ENCODE measurements at regions not wholly inside any gene's neighbourhood (a gene's known extent, or its start where the extent isn't known, plus 50 kb on each side); places are given as distances from the start of the nearest gene placed in this dataset.
"Not testable (repeated sequence)": the region's sequence is repeated elsewhere in the genome, so short reads cannot be mapped to it uniquely, and the experiment has no call there.

DNA sequence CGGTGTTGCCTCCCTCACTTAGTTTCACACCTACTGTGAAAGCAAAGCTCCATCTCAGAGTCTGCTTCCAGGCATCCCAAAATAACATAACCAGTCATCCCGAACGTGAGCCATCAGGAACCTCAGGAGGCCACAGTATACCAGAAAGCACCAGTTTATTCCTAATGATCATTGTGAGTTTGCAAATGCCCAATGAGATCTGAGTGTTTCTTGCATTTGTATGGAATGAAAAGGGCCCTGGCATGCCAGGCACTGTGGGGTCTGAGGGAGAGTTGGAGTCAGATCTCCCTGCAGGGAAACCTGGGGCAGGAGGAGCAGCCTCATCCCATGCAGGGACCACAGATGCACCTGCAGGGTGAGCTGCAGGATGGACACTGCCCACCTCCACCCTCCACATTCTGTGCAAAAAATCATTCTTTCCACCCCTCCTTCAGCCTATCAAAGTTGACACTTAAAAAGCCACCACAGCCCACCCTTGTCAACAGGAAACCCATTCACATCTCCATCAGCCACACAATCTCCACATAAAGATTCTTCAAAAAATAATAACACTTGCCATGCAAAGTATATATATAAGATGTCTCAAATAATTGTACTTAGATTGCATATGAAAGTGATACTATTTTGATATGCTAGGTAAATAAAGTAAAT, 112.3 kb downstream of the GGTLC2 start:
- peak; percentile 5 for DNase-seq (ENCODE audit: low spot score)

DNA sequence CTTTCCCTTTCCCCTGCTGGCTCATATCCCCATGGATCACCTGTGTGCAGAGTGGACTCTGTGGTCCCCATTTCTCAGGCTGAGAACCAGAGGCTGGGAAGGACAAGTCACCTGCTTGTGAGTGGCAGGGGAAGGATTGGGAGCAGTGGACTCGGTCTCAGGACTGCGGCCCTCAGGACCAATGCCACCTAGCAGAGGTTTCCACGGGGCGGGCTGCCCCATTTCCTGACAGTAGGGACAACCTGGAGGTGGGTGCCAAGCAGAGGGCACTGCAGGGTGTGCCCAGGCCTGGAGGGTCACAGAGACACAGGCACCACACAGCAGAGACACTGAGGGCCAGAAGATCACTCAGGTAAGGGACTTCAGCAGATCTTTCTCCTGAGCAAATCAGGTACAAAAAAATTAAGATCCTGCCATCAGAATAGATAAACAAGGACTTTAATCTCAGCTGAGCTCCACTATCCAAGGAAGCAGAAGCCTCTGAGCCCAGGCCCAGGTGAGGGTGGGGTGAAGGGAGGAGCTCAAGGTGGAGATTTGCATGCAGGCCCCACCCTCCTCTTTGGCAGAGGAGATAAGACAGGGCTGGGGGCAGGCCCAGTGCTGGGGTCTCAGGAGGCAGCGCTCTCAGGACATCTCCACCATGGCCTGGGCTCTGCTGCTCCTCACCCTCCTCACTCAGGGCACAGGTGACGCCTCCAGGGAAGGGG, 113.8 kb downstream of the GGTLC2 start:
- DNase-seq (ENCODE audit: low spot score), result peak; percentile 24

DNA sequence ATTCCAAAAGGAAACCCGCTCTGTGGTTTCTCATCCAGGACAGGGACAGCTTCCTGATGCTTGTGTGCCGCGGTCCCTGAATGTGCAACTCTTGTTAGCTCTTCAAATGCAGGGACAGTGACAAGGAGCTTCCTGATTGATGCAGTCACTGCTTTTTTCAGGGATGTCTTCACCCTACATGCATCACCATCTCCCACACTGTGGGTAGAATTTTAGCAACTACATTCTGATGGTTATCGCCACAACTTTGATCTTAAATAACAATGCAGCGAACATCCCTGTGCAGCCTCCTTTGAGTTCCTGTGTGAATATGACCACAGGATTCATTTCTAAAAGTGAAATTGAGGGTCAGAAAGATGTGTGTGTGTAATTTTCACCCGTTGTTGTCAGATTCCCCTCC, 115.0 kb downstream of the GGTLC2 start:
- no peak for DNase-seq (ENCODE audit: low spot score)

DNA sequence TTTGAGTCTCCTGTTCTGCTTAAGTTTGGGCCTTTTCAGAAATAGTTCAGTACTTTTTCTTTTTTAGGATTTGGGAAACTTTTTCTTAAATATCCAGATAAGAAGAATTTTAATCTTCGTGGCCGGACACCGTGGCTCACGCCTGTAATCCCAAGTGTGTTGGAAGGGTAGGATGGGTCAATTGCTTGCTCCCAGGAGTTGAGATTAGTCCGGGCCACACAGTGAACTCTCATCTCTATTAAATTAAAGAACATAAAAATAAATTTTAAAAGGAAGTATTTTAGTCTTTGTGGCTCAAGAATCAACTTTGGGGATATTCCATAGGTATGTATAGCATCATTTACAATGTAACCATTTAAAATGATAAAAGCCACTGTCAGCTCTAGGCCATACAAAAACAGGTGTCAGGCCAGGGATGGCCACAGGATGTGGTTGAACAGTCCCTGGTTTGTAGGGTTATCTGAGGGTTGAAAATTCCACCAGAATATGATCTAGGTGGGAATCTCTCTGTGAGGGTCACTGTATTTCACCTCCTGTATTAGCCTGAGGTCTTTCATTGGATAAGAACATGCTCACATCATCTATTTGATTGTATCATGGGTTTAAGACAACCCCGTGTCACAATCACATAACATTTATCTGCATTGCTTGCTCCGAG, 115.6 kb downstream of the GGTLC2 start:
- DNase-seq (ENCODE audit: low spot score), result no peak

DNA sequence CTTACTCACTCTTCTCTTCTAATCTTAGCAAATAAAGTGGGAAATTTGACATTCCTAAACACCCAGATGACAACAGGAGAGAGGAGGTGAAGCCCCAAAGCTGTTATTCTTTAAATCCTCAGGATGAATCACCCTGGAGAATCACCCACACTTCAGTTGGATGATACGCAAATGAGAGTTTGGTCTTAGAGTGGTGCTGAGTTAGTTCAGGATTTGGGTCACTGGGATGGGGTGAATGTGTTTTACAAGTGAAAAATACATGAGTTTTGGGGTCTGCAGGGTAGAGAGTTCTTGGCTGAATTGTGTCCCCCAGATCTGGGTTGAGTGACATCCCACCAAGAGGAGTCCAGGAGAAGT, 117.2 kb downstream of the GGTLC2 start:
- DNase-seq (ENCODE audit: low spot score), result no peak

DNA sequence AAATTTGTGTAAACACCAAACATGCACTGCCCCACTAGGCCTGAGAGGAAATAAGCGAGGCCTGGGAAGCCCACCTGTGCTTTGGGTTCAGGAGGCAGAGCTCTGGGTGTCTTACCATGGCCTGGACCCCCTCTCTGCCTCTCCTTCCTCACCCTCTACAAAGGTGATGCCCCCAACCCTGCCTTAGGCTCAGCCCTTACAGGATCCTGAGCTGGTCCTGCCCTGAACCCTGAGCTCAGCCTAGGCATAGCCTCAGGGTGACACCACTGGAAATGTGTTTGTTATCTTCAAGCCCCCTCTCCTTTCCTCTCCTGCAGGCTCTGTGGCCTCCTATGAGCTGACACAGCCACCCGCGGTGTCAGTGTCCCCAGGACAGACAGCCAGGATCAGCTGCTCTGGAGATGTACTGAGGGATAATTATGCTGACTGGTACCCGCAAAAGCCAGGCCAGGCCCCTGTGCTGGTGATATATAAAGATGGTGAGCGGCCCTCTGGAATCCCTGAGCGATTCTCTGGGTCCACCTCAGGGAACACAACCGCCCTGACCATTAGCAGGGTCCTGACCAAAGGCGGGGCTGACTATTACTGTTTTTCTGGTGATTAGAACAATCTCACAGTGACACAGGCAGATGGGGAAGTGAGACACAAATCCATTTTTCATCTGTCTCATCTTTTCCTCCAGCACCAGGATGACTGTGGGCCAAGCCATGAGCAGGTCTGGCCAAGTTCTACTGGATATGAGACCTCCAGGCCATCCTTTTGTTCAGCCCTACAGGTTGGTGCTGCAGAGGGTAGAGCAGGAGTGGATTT, 117.8 kb downstream of the GGTLC2 start:
- DNase-seq (ENCODE audit: low spot score), result no peak

DNA sequence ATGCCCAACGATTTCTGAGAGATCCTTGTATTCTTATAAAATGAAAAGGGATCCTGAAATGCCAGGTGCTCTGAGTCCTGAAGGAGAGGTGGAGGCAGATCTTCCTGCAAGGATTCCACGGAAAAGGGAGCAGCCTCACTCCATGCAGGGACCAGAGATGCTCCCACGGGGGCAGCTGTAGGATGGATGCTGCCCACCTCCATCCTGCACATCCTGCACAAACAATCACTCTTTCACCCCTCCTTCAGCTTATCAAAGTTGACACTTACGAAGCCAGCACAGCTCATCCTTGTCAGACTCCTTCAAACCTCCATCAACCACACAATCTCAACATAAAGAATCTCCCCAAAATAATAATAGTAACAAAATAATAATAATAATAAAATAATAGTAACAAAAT, 119.1 kb downstream of the GGTLC2 start:
- no peak for DNase-seq (ENCODE audit: low spot score)

DNA sequence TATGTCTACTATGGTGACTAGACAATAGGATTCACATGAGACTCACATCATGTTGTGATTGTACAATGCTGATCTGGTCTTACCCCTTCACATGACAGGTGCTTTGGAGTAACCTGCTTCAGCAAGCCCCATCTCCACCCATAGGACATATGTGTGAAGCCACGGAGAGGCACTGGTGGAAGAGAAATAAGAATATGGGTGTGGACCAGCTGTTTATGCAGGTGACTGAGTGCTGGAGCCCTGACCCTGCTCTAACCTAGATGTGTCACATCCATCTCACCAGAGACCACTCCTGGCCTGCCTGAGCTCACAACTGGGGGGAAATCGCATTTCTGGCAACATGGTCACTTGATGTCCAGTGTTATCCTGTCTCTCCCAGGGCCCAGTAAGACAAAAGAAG, 119.7 kb downstream of the GGTLC2 start:
- DNase-seq (ENCODE audit: low spot score), result no peak

DNA sequence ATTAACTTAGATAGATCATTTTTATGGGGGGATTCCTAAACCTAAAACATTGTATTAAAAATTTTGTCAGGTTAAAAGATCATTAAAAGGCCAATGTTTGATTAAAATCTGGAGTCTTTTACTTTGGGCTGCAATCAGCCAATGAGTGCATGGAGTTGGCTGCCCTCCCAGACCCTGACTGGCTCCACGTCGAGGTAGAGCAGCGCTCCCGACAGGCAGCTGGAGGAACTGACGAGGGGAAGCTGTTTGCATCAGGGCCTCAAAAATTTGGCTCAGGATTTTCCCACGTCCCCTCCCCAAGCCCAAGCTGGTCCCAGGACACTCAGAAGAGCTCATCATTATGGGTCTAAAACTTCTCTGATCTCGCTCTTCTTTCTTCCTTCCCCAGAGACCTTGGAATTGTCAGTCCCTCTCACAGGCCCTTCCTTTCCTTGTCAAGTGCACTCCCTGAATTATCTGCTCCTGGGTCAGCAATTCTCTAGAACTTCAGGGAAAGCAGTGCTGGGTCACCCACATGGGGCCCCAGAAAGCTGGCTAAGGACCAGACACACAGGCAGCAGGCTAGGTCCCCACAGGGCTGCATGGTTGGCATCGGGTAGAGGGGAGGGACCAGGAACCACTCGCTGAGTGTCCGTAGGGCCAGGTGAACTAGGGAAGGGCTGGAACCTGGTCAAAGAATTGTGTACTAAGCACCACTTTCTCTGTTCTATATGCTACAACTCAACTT, 119.6 kb upstream of the IGLL5 start:
- no peak for DNase-seq (ENCODE audit: low spot score)

DNA sequence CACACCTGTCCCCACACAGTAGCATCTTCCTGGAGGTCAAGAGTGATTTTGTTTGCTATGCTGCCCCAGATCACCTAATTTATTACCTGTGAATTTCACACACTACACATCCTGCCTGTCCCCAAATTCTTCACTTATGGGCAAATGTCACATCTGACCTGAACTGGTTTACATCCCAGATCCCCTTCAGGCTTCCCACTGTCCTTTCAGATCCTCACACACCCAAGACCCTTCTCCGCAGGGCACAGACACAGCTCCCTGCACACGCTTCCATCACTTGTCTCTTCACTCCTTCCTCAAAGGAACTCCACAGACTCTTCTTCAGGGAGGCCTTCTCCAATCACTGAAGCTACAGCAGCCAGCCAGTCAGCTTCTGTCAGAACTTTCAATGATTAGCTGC, 118.7 kb upstream of the IGLL5 start:
- DNase-seq (ENCODE audit: low spot score), result no peak

DNA sequence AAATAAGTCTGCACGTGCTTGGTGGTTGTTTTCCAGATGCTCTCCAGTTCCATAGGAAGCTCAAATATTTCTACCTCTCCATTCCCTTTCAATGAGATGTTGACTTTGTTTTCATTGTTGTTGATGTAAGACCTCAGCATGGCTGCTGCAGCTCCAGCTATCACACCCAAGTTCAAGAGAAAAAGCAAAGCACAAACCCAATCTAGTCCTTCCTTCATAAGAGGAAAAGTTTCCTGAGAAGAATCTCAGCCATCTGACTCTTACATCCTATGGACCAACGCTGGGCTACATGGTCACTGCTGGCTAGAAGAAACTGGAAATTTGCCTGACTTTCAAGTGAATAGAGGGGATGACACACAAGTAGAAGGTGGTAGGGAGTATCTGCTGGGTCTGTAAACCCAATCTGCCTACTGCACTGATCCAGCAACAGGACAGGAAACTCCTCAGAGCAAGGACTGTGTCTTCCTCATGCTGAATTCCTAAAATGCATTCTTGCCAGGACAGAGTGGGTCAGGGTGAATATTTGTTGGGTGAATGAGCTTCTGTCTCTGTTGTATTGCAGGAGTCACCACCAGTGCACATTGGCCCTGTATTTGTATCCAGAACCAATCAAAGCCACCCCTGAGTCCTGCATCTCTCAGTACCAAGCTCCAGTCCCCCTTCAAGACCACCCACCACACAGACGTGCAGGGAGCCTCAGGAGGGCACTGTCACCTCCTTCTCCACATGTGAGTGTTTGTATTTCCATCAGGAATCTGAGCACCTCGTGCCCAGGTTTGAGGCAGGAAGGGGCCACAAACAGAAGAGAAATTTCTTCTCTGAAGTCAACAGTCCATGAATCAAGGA, 118.0 kb upstream of the IGLL5 start:
- DNase-seq (ENCODE audit: low spot score), result no peak

DNA sequence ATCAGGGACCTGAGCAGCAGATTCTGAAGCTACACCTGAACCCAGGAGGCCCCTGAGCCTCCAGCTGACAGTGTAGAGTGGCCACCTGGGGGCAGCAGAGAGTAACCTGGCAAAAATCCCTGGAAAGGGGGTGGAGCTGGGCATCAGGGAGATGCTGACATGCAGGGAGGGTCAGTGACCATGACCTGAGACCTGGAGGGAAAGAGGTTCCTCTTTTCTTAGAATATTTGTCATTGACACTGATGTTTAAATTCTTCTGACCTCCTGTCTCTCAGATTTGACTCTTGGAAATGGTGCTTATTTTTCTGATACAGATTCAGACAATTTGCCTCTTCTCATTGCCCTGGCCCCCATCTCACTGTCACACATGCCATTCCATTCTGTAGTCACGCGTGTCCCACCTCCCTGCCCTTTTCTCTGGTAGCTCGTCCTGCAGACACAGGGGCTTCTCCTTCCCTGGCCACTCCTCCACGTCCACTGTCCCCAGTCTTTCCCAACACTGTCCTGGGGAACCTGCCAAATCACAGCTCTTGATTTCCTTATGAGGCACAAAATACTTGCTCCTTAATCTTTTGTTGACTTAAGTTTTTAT, 117.2 kb upstream of the IGLL5 start:
- peak; percentile 60 for DNase-seq (ENCODE audit: low spot score)

DNA sequence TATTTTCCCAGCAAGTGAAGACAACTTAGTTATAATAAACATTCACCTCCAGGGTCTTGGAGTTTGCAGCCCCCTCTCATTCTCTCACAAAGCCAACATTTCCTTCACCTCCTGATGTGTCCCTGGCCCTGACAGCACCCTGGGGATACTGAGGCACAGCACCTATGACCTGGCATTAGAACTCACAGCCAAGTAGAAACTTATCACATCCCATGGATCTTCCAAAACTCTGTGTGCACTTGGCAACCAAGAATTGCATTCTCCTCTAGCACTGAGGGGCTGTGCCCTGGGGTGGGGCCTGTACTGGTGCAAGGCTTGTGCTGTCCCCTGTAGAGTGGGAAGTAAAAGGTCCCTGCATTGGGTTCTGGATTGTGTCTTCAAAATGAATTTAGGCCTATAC, 116.7 kb upstream of the IGLL5 start:
- no peak for DNase-seq (ENCODE audit: low spot score)

DNA sequence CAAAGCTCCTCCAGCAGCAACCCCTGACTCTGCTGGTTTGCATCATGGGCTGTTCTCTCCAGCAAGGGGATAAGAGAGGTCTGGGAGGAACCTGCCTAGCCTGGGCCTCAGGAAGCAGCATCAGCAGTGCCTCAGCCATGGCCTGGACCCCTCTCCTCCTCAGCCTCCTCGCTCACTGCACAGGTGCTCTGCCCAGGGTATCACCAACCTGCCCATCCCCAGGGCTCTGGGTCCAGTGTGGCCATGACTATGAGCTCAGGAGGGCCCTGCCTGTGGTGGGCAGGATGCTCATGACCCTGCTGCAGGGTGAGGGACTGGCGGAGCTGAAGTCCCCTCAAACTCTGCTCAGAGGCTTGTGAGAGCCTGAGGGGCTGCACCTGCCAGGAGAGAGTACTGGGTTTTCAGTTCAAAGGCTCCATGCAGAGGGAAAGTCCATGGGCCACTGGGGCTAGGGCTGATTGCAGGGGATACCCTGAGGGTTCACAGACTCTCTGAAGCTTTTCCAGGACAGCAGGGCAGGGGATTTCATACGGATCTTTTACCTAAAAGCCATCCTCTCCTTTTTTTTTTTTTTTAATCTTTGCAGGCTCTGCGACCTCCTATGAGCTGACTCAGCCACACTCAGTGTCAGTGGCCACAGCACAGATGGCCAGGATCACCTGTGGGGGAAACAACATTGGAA, 115.8 kb upstream of the IGLL5 start:
- DNase-seq (ENCODE audit: low spot score), result no peak

DNA sequence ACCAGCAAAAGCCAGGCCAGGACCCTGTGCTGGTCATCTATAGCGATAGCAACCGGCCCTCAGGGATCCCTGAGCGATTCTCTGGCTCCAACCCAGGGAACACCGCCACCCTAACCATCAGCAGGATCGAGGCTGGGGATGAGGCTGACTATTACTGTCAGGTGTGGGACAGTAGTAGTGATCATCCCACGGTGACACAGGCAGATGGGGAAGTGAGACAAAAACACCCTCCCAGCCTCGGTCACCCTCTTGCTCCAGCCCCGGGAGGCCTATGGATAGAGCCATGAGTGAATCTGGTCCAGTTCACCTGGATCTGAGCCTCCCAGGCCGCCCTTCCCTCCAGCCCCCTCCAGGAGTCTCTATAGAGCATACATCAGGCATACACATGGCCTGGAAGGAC, 115.2 kb upstream of the IGLL5 start:
- DNase-seq (ENCODE audit: low spot score), result no peak

DNA sequence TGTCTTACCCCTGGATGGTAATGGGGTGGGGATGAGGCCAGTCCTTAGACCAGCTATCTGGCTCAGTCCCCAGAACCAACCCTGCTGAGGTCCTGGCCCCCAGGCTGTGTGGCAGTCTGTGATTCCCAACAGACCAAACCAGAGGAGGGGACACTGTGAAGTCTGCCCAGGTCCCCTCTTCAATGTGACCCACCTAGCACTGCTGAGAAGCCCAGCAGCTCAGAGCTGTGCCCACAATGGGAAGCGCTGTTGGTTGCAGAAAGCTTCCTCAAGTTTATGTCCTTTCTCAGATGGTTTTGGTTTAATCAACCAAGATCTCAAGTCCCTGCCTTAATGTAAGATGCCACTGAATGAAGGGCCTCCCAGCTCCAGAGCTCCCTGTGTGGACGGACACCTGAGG, 114.7 kb upstream of the IGLL5 start:
- no peak for DNase-seq (ENCODE audit: low spot score)

DNA sequence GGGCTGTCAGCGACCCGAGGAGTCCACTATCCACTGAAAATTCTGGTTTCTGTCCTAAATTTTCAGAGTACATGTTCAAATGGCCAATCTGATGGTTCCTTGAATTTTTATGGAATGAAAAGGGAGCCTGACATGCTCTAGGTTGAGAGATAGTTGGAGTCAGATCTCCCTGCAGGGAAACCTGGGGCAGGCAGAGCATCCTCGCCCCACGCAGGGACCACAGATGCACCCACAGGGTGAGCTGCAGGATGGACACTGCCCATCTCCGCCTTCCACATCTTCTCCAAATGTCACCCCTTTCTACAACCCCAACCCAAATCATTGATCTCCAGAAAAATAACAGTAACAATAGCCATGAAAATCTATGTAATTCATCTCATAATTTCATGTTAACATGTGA, 114.2 kb upstream of the IGLL5 start:
- DNase-seq (ENCODE audit: low spot score), result no peak

DNA sequence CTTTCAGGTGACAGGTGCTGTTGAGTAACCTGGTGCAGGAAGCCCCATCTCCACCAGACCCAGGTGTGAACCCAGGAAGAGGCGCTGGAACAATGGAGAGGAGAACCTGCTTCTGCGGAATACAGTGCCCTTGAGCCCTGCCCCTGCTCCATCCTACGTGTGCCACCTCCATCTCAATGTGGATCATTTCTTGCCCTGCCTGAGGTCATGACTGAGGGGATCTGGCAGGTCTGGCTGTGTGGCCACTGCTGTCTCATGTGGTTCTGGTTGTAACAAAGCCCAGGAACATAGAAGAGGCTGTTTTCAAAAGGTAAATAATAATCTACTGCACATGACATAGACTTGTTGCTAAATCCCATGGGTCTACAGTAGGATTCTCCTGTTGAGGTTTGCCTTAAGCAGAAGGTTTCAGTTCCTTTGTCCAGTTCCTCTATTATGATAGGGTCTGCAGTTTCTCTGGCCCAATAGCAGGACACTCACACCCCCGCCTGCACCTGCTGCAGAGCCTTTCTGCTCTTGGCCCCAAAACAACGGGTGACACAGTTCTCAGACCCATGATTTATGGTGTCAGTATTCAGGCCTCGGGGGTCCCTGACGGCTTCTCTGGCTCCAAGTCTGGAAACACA, 113.5 kb upstream of the IGLL5 start:
- DNase-seq (ENCODE audit: low spot score), result no peak

DNA sequence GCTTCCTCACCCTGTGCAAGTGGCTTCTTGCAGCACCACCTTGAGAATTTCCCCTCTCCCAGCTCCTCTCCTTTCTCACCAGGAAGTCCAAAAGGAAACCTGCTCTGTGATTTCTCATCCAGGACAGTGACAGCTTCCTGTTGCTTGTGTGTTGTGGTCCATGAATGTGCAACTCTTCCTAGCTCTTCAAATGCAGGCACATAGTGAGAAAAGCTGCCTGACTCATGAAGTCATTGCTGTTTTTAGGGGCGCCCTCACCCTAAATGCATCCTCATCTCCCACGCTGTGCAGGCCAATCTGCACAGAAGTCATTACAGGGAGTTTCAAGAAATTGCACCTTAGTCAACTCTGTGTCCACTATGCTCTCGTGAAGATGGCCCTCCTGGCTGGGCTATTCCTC, 112.9 kb upstream of the IGLL5 start:
- not testable (repeated sequence) for DNase-seq (ENCODE audit: low spot score)
